Activated CD4-positive, alpha-beta T cell treated with anti-CD3 and anti-CD28 coated beads for 36 hours (primary cell): ENCODE measurements at regions not wholly inside any gene's neighbourhood (a gene's known extent, or its start where the extent isn't known, plus 50 kb on each side); places are given as distances from the start of the nearest gene placed in this dataset.

ENCODE experiments used
- ATAC-seq: fragments of 200-7000 bp; cut with Tn5 transposase; one replicate; pipeline ENCODE4 v1.10.0; 2021; ENCODE audit warnings: mild to moderate bottlenecking, moderate library complexity
- CTCF ChIA-PET: fragments of 350-600 bp; sonication (Branson Sonifier 250); formaldehyde crosslinking; loops from one replicate; lab custom pipeline; 2021; ENCODE audit warnings: antibody characterized with exemption; lab: Charles Lee
- POLR2A ChIA-PET: fragments of 350-600 bp; sonication (Branson Sonifier 250); formaldehyde crosslinking; loops from one replicate; lab custom pipeline; 2021; ENCODE audit warnings: antibody characterized with exemption, inconsistent platforms; lab: Charles Lee
- DNase-seq: peaks from one replicate; pipeline ENCODE4 v3.0.0-alpha.2; 2020
- H3K27ac Mint-ChIP-seq: one replicate; pipeline ENCODE4 v1.8.0; 2021; ENCODE audit warnings: mixed read lengths
- H3K27me3 Mint-ChIP-seq: one replicate; pipeline ENCODE4 v1.8.0; 2021; ENCODE audit warnings: mixed read lengths
- H3K36me3 Mint-ChIP-seq: one replicate; pipeline ENCODE4 v1.8.0; 2021; ENCODE audit warnings: low read depth, mixed read lengths
- H3K4me1 Mint-ChIP-seq: one replicate; pipeline ENCODE4 v1.8.0; 2021; ENCODE audit warnings: mixed read lengths
- H3K4me3 Mint-ChIP-seq: one replicate; pipeline ENCODE4 v1.8.0; 2021; ENCODE audit warnings: mild to moderate bottlenecking, moderate library complexity, mixed read lengths
- H3K9me3 Mint-ChIP-seq: one replicate; pipeline ENCODE4 v1.8.0; 2021; ENCODE audit warnings: low read depth, mixed read lengths
- intact Hi-C, 2 experiments: fragments of 100-400 bp; cut with DNase I in 1 of 2; cut with micrococcal nuclease in 1 of 2; formaldehyde crosslinking; loops; one replicate each; pipeline versions ENCODE4 v1.14.2 to v1.15.1; 2022 to 2024; cut with DNase I, micrococcal nuclease

DNA sequence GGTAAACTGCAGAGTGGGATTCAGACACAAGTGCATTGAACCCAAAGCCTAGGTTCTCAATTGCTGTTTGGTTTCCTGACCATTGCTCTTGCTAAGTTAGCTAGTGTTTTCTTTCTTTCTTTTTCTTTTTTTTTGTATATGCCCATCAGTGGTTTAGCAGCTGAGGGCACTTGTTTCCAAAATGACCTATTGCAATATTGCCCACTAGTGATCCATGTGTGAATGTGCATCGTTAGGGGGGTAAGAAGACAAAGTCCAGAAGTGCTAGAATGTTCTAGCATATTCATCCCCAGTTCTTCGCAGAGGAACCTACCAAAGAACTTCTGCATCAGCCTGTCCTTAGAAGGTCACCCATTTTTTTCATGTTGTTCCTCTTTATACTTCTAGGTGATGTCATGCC is 252.8 kb upstream of the GPR26 start:
- DNase-seq (no peak), ATAC-seq (no peak)
- no peaks in the 10 kb centered on the region for H3K36me3 Mint-ChIP-seq
- no peak overlapping the region for H3K27ac Mint-ChIP-seq
- H3K4me1 Mint-ChIP-seq, result no peaks in the 10 kb centered on the region
- no peaks in the 10 kb centered on the region for H3K9me3 Mint-ChIP-seq
- peaks cover 7% of the 10 kb centered on the region for H3K27me3 Mint-ChIP-seq
- intact Hi-C loops, result no loop called here
- ChIA-PET CTCF (interaction anchor here (1.0 kb wide), 1 partner anchor 164 kb away, joined by 3 read pairs; no protein-coding TSS in a partner anchor), POLR2A (no interaction called here)
- no peak overlapping the region for H3K4me3 Mint-ChIP-seq

- H3K36me3 Mint-ChIP-seq, result no peaks in the 10 kb centered on the region
Measured at GRCh38 chr10:123415523-123415922, 250.6 kb upstream of the GPR26 start.

GRCh38 chr10:123417414-123417813 is 248.7 kb upstream of the GPR26 start:
- CTCF ChIA-PET, result no interaction called here
- H3K4me1 Mint-ChIP-seq, result no peaks in the 10 kb centered on the region

More at GRCh38 chr10:123415523-123415922, 250.6 kb upstream of the GPR26 start:
- POLR2A ChIA-PET, result no interaction called here
- Mint-ChIP-seq H3K4me3 (no peak overlapping the region), H3K9me3 (no peaks in the 10 kb centered on the region), H3K27ac (no peak overlapping the region), H3K27me3 (peaks cover 6% of the 10 kb centered on the region), H3K4me1 (no peaks in the 10 kb centered on the region)
- ATAC-seq (no peak), DNase-seq (no peak)
- intact Hi-C loops, result no loop called here
- CTCF ChIA-PET, result interaction anchor here (0.7 kb wide), 1 partner anchor 14 kb away, joined by 4 read pairs; no protein-coding TSS in a partner anchor

GRCh38 chr10:123421461-123421860 is 244.7 kb upstream of the GPR26 start:
- ChIA-PET CTCF (interaction anchor here (0.6 kb wide), 2 partner anchors 15 to 277 kb away, joined by 3 to 4 read pairs; no protein-coding TSS in a partner anchor), POLR2A (interaction anchor here (0.5 kb wide), 1 partner anchor 1494 kb away, joined by 4 read pairs; no protein-coding TSS in a partner anchor)
- intact Hi-C loops, result no loop called here
- Mint-ChIP-seq H3K4me1 (no peaks in the 10 kb centered on the region), H3K27me3 (peaks cover 9% of the 10 kb centered on the region), H3K27ac (no peak overlapping the region), H3K4me3 (no peak overlapping the region), H3K36me3 (no peaks in the 10 kb centered on the region), H3K9me3 (no peaks in the 10 kb centered on the region)
- no peak for DNase-seq
- no peak for ATAC-seq

More at GRCh38 chr10:123417414-123417813, 248.7 kb upstream of the GPR26 start:
- intact Hi-C loops, result no loop called here
- Mint-ChIP-seq H3K36me3 (no peaks in the 10 kb centered on the region), H3K27me3 (peaks cover 6% of the 10 kb centered on the region), H3K27ac (no peak overlapping the region), H3K4me3 (no peak overlapping the region), H3K9me3 (no peaks in the 10 kb centered on the region)
- ATAC-seq (no peak), DNase-seq (no peak)
- POLR2A ChIA-PET, result no interaction called here

DNA sequence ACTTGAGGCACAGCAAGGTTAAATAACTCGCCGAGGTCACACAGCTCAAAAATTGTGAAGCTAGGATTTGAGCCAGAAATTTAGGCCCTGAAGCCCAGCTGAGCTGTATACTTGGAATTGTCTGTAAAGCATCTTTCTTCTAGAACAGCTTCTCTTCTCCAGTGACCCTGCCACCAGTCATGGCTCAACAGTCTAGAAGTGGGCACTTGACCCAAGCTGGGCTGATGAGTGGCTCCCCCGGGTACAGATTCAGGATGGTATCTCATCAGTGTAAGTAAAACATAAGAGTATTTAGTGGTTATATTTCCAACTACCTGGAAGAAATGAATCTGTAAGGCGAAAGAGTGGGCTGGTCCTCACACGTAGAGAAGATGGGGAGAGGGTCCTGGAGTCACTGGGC is 243.9 kb upstream of the GPR26 start:
- CTCF ChIA-PET, result no interaction called here
- DNase-seq, result no peak
- intact Hi-C loops, result no loop called here
- POLR2A ChIA-PET, result no interaction called here
- no peak for ATAC-seq
- Mint-ChIP-seq H3K36me3 (no peaks in the 10 kb centered on the region), H3K9me3 (no peaks in the 10 kb centered on the region), H3K4me1 (no peaks in the 10 kb centered on the region), H3K27me3 (peaks cover 11% of the 10 kb centered on the region), H3K27ac (no peak overlapping the region), H3K4me3 (no peak overlapping the region)

DNA sequence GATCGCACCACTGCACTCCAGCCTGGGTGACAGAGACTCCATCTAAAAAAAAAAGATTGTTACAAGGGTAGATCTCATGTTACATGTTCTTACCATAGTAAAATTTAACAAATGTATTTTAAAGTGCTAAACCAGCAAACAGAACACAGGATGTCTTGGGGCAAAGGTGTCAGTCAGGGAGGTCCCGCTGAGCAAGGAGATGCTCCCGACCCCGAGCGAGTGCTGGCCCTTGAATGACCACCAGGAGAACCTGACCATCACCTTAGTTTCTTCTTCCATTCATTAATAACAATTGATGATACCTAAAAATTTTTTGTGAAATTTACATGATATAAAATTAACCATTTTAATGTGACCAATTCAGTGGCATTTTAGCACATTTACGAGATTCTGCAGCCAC is 241.6 kb upstream of the GPR26 start:
- no peak overlapping the region for H3K27ac Mint-ChIP-seq
- H3K27me3 Mint-ChIP-seq, result peaks cover 15% of the 10 kb centered on the region
- H3K4me3 Mint-ChIP-seq, result no peak overlapping the region
- ATAC-seq (no peak), DNase-seq (no peak)
- intact Hi-C loops, result no loop called here
- ChIA-PET POLR2A (no interaction called here), CTCF (no interaction called here)
- no peaks in the 10 kb centered on the region for H3K4me1 Mint-ChIP-seq
- H3K9me3 Mint-ChIP-seq, result no peaks in the 10 kb centered on the region
- H3K36me3 Mint-ChIP-seq, result no peaks in the 10 kb centered on the region

- POLR2A ChIA-PET, result no interaction called here
- Mint-ChIP-seq H3K9me3 (no peaks in the 10 kb centered on the region), H3K4me3 (no peak overlapping the region), H3K27me3 (peaks cover 15% of the 10 kb centered on the region), H3K36me3 (no peaks in the 10 kb centered on the region), H3K27ac (no peak overlapping the region), H3K4me1 (no peaks in the 10 kb centered on the region)
- intact Hi-C loops, result no loop called here
- DNase-seq, result no peak
- CTCF ChIA-PET, result interaction anchor here (0.7 to 1.5 kb wide), 2 partner anchors 333 to 383 kb away, joined by 3 read pairs; no protein-coding TSS in a partner anchor
- no peak for ATAC-seq
Measured at GRCh38 chr10:123425680-123426079, 240.5 kb upstream of the GPR26 start.

GRCh38 chr10:123427165-123427786 is 238.9 kb upstream of the GPR26 start:
- peaks cover 18% of the 10 kb centered on the region for H3K27me3 Mint-ChIP-seq
- H3K9me3 Mint-ChIP-seq, result no peaks in the 10 kb centered on the region
- ChIA-PET CTCF (interaction anchor here (1.5 kb wide), 1 partner anchor 384 kb away, joined by 3 read pairs; no protein-coding TSS in a partner anchor), POLR2A (no interaction called here)
- H3K27ac Mint-ChIP-seq, result no peak overlapping the region
- no peak for DNase-seq
- intact Hi-C loops, result no loop called here
- H3K4me3 Mint-ChIP-seq, result no peak overlapping the region
- no peaks in the 10 kb centered on the region for H3K36me3 Mint-ChIP-seq
- no peaks in the 10 kb centered on the region for H3K4me1 Mint-ChIP-seq
- no peak for ATAC-seq

DNA sequence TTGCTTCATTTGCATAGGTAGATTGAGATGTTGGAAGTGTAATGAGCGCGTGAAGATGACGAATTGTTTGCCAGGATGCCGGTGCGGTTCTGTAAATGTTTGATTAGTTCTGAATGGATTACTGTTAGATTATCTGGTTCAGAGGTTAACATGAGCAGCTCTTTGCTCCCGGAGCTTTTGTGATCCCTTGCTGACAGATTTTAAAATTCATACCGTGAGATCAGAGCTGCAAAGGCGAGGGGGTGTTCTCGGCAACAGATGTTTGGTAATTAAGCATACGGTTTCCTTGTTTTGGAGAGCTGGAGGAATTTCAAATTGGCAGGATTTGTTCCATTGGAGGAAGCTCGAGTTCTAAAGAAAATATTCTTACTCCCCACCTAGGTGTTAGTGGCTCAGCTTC is 237.8 kb upstream of the GPR26 start:
- DNase-seq (no peak), ATAC-seq (no peak)
- Mint-ChIP-seq H3K4me3 (no peak overlapping the region), H3K27me3 (peaks cover 21% of the 10 kb centered on the region), H3K4me1 (no peaks in the 10 kb centered on the region), H3K27ac (no peak overlapping the region), H3K36me3 (no peaks in the 10 kb centered on the region), H3K9me3 (no peaks in the 10 kb centered on the region)
- CTCF ChIA-PET, result interaction anchor here (0.7 kb wide), 1 partner anchor 967 kb away, joined by 3 read pairs; no protein-coding TSS in a partner anchor
- POLR2A ChIA-PET, result no interaction called here
- intact Hi-C loops, result no loop called here

- intact Hi-C loops, result no loop called here
- ChIA-PET POLR2A (no interaction called here), CTCF (interaction anchor here (0.6 kb wide), 2 partner anchors 14 to 45 kb away, joined by 3 to 4 read pairs; no protein-coding TSS in a partner anchor)
- no peak overlapping the region for H3K27ac Mint-ChIP-seq
- ATAC-seq, result no peak
- H3K4me3 Mint-ChIP-seq, result no peak overlapping the region
- DNase-seq, result no peak
- H3K36me3 Mint-ChIP-seq, result no peaks in the 10 kb centered on the region
- no peaks in the 10 kb centered on the region for H3K9me3 Mint-ChIP-seq
- no peaks in the 10 kb centered on the region for H3K4me1 Mint-ChIP-seq
- H3K27me3 Mint-ChIP-seq, result peaks cover 25% of the 10 kb centered on the region
Measured at GRCh38 chr10:123429706-123430221, 236.4 kb upstream of the GPR26 start.

DNA sequence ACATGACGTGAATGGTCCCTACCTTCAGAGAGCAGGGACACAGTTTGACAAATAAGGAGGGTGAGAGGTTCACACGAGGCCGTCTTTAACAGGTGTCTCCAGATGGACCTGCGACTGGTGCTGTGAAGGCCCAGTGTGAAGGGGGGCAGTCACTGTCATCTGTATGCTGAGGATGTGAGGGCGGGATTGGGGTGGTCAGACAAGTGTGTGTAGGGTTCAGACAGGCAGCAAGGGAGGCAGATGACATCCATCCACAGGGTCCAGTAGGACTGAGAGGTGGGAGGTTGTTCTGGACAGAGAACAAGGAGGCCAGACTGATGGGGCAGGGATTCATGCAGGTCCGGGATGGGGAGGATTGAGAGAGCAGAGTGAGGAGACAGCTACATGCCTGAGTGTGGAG is 232.6 kb upstream of the GPR26 start:
- no peaks in the 10 kb centered on the region for H3K9me3 Mint-ChIP-seq
- H3K4me1 Mint-ChIP-seq, result no peaks in the 10 kb centered on the region
- DNase-seq (no peak), ATAC-seq (no peak)
- H3K27ac Mint-ChIP-seq, result no peak overlapping the region
- ChIA-PET POLR2A (no interaction called here), CTCF (no interaction called here)
- intact Hi-C loops, result no loop called here
- no peak overlapping the region for H3K4me3 Mint-ChIP-seq
- H3K36me3 Mint-ChIP-seq, result no peaks in the 10 kb centered on the region
- H3K27me3 Mint-ChIP-seq, result peaks cover 13% of the 10 kb centered on the region

DNA sequence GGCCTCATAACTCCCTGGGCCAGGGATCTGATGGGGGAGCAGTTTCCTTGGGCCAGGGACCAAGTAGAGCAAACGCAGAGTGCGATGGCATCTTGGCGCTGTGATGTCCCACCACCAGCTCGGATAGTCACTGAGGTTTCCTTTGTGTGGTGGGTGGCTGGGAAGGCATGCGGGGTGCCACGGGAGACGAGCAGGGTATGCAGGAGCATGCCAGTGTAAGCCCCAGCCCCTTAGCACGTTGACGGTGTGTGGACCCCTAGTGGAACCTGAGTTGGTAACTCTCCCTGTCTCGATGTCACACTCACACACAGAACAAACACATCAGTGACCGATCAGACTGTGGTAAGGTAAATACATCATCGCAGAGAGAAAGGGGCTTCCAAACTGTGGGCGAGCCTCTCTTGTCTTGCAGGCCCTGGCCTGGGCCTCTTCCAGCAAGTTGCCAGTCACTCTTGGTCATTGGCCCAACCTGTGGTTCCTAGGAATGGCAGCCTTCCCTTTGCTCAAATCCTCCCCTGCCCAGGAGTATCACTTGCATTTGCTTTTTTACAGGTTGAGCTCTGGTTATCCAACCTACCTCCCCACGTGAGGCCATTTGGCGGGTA is 231.6 kb upstream of the GPR26 start:
- CTCF ChIA-PET, result no interaction called here
- DNase-seq (no peak), ATAC-seq (no peak)
- intact Hi-C loops, result no loop called here
- POLR2A ChIA-PET, result no interaction called here
- no peak overlapping the region for H3K4me3 Mint-ChIP-seq
- no peaks in the 10 kb centered on the region for H3K36me3 Mint-ChIP-seq
- H3K27me3 Mint-ChIP-seq, result peaks cover 11% of the 10 kb centered on the region
- H3K4me1 Mint-ChIP-seq, result no peaks in the 10 kb centered on the region
- no peaks in the 10 kb centered on the region for H3K9me3 Mint-ChIP-seq
- no peak overlapping the region for H3K27ac Mint-ChIP-seq
